Right atrium auricular region (tissue), 2 donors: ENCODE measurements at regions not wholly inside any gene's neighbourhood (a gene's known extent, or its start where the extent isn't known, plus 50 kb on each side); places are given as distances from the start of the nearest gene placed in this dataset.
A peak's percentile ranks its signal among the peaks of the same experiment; 100 is the strongest.
"Not testable (repeated sequence)": the region's sequence is repeated elsewhere in the genome, so short reads cannot be mapped to it uniquely, and the experiment has no call there.

Experiments
- DNase-seq: peaks from one replicate; pipeline ENCODE4 v3.0.0-alpha.2; 2019; ENCODE audit warnings: low spot score
- H3K27ac ChIP-seq, 2 donors: fragments of 200-600 bp; sonication (generic); 1 replicate in 1 of 2; 2 replicates in 1 of 2; pipeline ENCODE4 v1.5.1; 2016 to 2019
- H3K27me3 ChIP-seq, 2 donors: fragments of 200-600 bp; sonication (generic); one replicate each; pipeline versions ENCODE4 v1.5.1 to v1.6.0; 2017 to 2019
- H3K36me3 ChIP-seq: fragments of 200-600 bp; sonication (generic); one replicate; pipeline ENCODE4 v1.5.1; 2016
- H3K4me1 ChIP-seq, 2 donors: fragments of 200-600 bp; sonication (generic); one replicate each; pipeline versions ENCODE4 v1.5.1 to v1.6.0; 2017 to 2019
- H3K4me3 ChIP-seq, 2 donors: fragments of 200-600 bp; sonication (generic); 1 replicate in 1 of 2; 2 replicates in 1 of 2; pipeline ENCODE4 v1.5.1; 2017 to 2019; ENCODE audit warnings: mild to moderate bottlenecking in 1 of 2, moderate library complexity in 1 of 2
- H3K9me3 ChIP-seq, 2 donors: fragments of 200-600 bp; sonication (generic); one replicate each; pipeline ENCODE4 v1.5.1; 2019
- TF ChIP-seq, protein P1 (sequence below), 2 donors: fragments of 200-600 bp; sonication (generic); IDR thresholded peaks; one replicate each; pipeline ENCODE4 v1.5.1; 2019; ENCODE audit warnings: antibody characterized with exemption in 2 of 2

- Histone ChIP-seq H3K27me3 (no peaks in the 10 kb centered on the region), H3K4me3 (no peak overlapping the region), H3K36me3 (no peaks in the 10 kb centered on the region), H3K27ac (no peak overlapping the region), H3K9me3 (no peaks in the 10 kb centered on the region), H3K4me1 (no peaks in the 10 kb centered on the region)
- no peak for DNase-seq
- TF ChIP-seq, protein P1, sequence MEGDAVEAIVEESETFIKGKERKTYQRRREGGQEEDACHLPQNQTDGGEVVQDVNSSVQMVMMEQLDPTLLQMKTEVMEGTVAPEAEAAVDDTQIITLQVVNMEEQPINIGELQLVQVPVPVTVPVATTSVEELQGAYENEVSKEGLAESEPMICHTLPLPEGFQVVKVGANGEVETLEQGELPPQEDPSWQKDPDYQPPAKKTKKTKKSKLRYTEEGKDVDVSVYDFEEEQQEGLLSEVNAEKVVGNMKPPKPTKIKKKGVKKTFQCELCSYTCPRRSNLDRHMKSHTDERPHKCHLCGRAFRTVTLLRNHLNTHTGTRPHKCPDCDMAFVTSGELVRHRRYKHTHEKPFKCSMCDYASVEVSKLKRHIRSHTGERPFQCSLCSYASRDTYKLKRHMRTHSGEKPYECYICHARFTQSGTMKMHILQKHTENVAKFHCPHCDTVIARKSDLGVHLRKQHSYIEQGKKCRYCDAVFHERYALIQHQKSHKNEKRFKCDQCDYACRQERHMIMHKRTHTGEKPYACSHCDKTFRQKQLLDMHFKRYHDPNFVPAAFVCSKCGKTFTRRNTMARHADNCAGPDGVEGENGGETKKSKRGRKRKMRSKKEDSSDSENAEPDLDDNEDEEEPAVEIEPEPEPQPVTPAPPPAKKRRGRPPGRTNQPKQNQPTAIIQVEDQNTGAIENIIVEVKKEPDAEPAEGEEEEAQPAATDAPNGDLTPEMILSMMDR (IDR thresholded peaks at IDR 0.05): no peak
These were observed 63.9 kb upstream of the IFNGR1 start for GRCh38 chr6:137283080-137283479.

GRCh38 chr6:137282254-137282653, 63.1 kb upstream of the IFNGR1 start:
- Histone ChIP-seq H3K9me3 (no peaks in the 10 kb centered on the region), H3K27me3 (no peaks in the 10 kb centered on the region), H3K27ac (no peak overlapping the region), H3K36me3 (no peaks in the 10 kb centered on the region), H3K4me3 (no peak overlapping the region), H3K4me1 (no peaks in the 10 kb centered on the region)
- DNase-seq: no peak
- TF ChIP-seq, protein P1 (IDR thresholded peaks at IDR 0.05): no peak

DNA sequence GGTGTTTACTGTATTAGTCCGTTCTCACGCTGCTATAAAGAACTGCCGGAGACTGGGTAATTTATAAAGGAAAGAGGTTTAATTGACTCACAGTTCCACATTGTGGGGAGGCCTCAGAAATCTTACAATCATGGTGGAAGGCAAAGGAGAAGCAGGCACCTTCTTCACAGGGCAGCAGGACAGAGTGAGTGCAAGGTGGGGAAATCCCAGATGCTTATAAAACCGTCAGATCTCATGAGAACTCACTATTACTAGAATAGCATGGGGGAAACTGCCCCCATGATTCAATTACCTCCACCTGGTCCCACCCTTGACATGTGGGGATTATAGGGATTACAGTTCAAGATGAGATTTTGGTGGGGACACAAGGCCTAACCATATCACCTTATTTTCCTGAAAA, 60.1 kb upstream of the IFNGR1 start:
- not testable (repeated sequence) for H3K27ac ChIP-seq, DNase-seq, H3K9me3 ChIP-seq, H3K4me3 ChIP-seq, H3K36me3 ChIP-seq, H3K27me3 ChIP-seq, H3K4me1 ChIP-seq

- H3K36me3 ChIP-seq: no peaks in the 10 kb centered on the region
- H3K4me3 ChIP-seq: no peak overlapping the region
- no peaks in the 10 kb centered on the region for H3K4me1 ChIP-seq
- H3K9me3 ChIP-seq: no peaks in the 10 kb centered on the region
- TF ChIP-seq, protein P1 (IDR thresholded peaks at IDR 0.05): no peak
- H3K27me3 ChIP-seq: no peaks in the 10 kb centered on the region
- no peak overlapping the region for H3K27ac ChIP-seq
- no peak for DNase-seq
These were observed 58.9 kb upstream of the IFNGR1 start for GRCh38 chr6:137277971-137278637.

- no peak overlapping the region for H3K27ac ChIP-seq
- H3K27me3 ChIP-seq: no peaks in the 10 kb centered on the region
- no peak for DNase-seq
- no peaks in the 10 kb centered on the region for H3K36me3 ChIP-seq
- no peaks in the 10 kb centered on the region for H3K9me3 ChIP-seq
- H3K4me3 ChIP-seq: no peak overlapping the region
- no peaks in the 10 kb centered on the region for H3K4me1 ChIP-seq
- TF ChIP-seq, protein P1 (IDR thresholded peaks at IDR 0.05): no peak
These were observed 53.2 kb upstream of the IFNGR1 start for GRCh38 chr6:137272403-137272802.

DNA sequence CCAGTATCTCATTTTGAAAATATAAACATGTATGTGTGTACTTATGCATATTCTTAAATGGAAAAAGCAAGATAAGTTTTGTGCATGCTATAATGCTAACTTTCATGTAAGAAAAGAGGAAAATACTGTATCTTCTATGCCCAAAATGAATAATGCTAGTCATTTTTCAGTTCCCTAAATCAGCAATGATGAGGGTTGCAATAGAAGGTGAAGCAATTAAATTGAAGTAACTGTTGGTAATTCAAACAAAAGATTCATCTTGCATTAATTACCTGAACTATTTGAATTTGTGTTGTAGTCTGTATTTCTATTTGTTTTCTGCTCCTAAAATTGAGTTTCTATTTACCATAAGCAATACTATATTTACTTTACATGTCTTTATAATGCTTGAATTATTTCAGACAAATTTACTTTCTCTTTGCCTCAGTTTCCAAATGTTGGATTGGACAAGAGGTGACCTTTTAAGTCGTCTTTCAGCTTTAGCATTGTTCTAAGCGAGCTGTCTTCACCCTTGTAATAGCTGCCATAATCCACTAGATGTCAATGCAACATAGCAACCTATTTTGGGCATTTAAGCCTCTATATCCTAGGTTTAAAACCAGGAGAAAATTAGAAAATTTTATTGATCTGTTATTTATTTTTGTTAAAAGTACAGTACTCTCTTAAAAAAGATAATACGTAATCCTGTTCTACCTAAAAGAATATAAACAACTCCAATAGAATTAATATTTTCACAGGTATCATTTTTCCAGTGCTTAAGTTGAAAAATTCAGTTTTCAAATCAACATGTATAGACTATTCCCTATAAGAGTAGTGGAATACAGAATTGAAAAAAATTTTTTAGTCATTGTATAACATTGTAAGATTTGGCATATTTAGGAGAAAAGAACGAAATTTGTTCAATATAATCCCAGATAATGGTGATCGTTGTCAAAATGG, 52.3 kb upstream of the IFNGR1 start:
- Histone ChIP-seq H3K4me1 (no peaks in the 10 kb centered on the region), H3K9me3 (no peaks in the 10 kb centered on the region), H3K4me3 (no peak overlapping the region), H3K27me3 (no peaks in the 10 kb centered on the region), H3K27ac (no peak overlapping the region), H3K36me3 (no peaks in the 10 kb centered on the region)
- no peak for DNase-seq
- TF ChIP-seq, protein P1 (IDR thresholded peaks at IDR 0.05): peak; percentile 81 to 93
